GM12872 (cell line): ENCODE measurements at regions not wholly inside any gene's neighbourhood (a gene's known extent, or its start where the extent isn't known, plus 50 kb on each side); places are given as distances from the start of the nearest gene placed in this dataset.

ENCODE experiments used
- CTCF ChIP-seq: IDR thresholded peaks from 3 replicates; pipeline ENCODE4 v1.5.1; 2011; ENCODE audit warnings: low read depth, mild to moderate bottlenecking, low read length, moderate library complexity; ENCODE audit not compliant: insufficient read depth

GRCh38 chr12:114529966-114530365, 124.0 kb upstream of the TBX5 start:
- TF ChIP-seq CTCF: no peak

- TF ChIP-seq CTCF: no peak
Measured at GRCh38 chr12:114528766-114529165, 122.8 kb upstream of the TBX5 start.

- TF ChIP-seq CTCF: no peak
Measured at GRCh38 chr12:114512351-114512750, 106.4 kb upstream of the TBX5 start.

GRCh38 chr12:114508529-114509129, 102.7 kb upstream of the TBX5 start:
- TF ChIP-seq CTCF: peak; percentile 75

- no peak for TF ChIP-seq CTCF
Measured at GRCh38 chr12:114506651-114507050, 100.7 kb upstream of the TBX5 start.

GRCh38 chr12:114504311-114504710, 98.4 kb upstream of the TBX5 start:
- TF ChIP-seq CTCF: no peak

GRCh38 chr12:114501474-114501807, 95.5 kb upstream of the TBX5 start:
- no peak for TF ChIP-seq CTCF

GRCh38 chr12:114500775-114501473, 95.0 kb upstream of the TBX5 start:
- TF ChIP-seq CTCF: no peak
